ENCODE measurements at regions not wholly inside any gene's neighbourhood (a gene's known extent, or its start where the extent isn't known, plus 50 kb on each side); places are given as distances from the start of the nearest gene placed in this dataset.

DNA sequence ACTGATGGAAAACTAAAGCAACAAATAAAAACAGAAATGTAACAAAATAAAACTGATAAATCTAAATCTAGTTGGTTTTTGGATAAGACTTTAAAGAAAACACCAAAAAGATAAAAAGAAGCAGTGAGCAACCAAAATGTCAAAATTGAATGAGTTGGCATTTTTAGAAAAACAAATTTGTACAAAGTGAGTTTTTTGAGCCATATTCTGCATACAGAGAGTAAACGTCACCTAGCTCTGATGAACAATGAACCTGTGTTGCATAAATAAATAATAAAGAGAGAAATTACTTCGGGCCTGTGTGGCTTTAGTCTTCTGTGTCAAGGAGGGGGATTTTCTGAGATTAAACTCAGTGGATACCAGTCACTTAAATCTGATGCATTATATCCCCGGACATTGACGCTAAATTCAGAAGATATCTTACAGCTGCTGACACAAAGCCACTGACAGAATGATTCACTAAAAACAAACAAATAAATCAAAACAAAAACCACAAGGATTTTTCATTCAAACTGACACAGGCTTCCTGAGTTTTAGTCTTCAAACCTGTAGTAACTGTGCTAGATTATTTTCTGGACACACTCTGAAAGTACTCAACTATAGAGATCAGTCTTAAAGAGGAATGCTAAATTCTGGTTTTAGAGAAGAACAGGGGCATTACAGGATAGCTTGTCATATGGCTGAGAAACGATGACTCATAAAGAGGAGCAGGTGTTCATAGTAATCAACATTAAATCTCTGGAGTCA, 403.5 kb upstream of the ST8SIA4 start:
- Histone ChIP-seq H3K4me1 (ENCODE audit: control insufficient read depth, insufficient read depth, low read length) (no peaks in the 10 kb centered on the region), H3K9me3 (ENCODE audit: control insufficient read depth, insufficient read depth, low read depth, low read length) (no peaks in the 10 kb centered on the region), H3K4me3 (ENCODE audit: low read depth in 2 of 2, low read length in 2 of 2) (peak overlapping the region in 1 of 2 experiments; percentile 1; a peak in 1 of 4 replicates), H3K27ac (ENCODE audit: low read length) (no peak overlapping the region), H3K36me3 (ENCODE audit: control insufficient read depth, insufficient read depth, low read length) (no peaks in the 10 kb centered on the region), H3K27me3 (ENCODE audit: control insufficient read depth, insufficient read depth, low read length) (no peaks in the 10 kb centered on the region)
- CTCF ChIA-PET, result no interaction called here
- intact Hi-C loops (cut with micrococcal nuclease; ENCODE audit: unreplicated experiment) (no loop called here), in situ Hi-C loops (cut with HindIII; ENCODE audit: low pct_unique_long_range_greater_than_20kb, low sequenced_read_pairs) (no loop called here)
- POLR2A ChIA-PET, result no interaction called here
- peak; percentile 82 for DNase-seq (ENCODE audit: low read depth, low spot score)
- BruUV-seq (replicated peaks), result no TSS peak
- ATAC-seq, result peak; percentile 83
- TF ChIP-seq TCF7L2 (IDR thresholded peaks at IDR 0.05; ENCODE audit: low read depth, low read length) (no peak), SIN3A (IDR thresholded peaks at IDR 0.05; ENCODE audit: borderline replicate concordance, insufficient read depth, low read depth, low read length) (no peak)
- TF ChIP-seq, protein P1, sequence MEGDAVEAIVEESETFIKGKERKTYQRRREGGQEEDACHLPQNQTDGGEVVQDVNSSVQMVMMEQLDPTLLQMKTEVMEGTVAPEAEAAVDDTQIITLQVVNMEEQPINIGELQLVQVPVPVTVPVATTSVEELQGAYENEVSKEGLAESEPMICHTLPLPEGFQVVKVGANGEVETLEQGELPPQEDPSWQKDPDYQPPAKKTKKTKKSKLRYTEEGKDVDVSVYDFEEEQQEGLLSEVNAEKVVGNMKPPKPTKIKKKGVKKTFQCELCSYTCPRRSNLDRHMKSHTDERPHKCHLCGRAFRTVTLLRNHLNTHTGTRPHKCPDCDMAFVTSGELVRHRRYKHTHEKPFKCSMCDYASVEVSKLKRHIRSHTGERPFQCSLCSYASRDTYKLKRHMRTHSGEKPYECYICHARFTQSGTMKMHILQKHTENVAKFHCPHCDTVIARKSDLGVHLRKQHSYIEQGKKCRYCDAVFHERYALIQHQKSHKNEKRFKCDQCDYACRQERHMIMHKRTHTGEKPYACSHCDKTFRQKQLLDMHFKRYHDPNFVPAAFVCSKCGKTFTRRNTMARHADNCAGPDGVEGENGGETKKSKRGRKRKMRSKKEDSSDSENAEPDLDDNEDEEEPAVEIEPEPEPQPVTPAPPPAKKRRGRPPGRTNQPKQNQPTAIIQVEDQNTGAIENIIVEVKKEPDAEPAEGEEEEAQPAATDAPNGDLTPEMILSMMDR (IDR thresholded peaks at IDR 0.05), result no peak
- TF ChIP-seq, protein P2, sequence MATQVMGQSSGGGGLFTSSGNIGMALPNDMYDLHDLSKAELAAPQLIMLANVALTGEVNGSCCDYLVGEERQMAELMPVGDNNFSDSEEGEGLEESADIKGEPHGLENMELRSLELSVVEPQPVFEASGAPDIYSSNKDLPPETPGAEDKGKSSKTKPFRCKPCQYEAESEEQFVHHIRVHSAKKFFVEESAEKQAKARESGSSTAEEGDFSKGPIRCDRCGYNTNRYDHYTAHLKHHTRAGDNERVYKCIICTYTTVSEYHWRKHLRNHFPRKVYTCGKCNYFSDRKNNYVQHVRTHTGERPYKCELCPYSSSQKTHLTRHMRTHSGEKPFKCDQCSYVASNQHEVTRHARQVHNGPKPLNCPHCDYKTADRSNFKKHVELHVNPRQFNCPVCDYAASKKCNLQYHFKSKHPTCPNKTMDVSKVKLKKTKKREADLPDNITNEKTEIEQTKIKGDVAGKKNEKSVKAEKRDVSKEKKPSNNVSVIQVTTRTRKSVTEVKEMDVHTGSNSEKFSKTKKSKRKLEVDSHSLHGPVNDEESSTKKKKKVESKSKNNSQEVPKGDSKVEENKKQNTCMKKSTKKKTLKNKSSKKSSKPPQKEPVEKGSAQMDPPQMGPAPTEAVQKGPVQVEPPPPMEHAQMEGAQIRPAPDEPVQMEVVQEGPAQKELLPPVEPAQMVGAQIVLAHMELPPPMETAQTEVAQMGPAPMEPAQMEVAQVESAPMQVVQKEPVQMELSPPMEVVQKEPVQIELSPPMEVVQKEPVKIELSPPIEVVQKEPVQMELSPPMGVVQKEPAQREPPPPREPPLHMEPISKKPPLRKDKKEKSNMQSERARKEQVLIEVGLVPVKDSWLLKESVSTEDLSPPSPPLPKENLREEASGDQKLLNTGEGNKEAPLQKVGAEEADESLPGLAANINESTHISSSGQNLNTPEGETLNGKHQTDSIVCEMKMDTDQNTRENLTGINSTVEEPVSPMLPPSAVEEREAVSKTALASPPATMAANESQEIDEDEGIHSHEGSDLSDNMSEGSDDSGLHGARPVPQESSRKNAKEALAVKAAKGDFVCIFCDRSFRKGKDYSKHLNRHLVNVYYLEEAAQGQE (IDR thresholded peaks at IDR 0.05; ENCODE audit: insufficient read depth in 1 of 2, low read depth in 2 of 2, low read length in 1 of 2), result no peak

DNA sequence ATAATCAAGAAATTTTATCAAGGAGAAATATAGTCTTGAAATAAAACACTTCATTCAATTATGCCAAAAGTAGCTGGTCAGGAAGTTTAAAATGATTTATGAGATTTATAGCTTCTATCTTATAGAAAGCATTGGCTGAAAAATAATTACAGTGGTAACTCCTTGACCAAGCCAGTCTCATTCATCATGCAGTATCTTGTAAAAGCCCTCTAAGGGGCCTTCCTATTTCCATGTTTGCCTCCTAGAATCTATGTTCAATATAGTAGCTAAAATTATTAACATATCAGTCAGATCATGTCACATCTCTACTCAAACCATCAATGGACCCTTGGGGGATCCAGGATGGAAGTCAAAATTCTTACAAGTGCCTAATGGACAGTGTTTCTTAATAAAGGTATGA, 393.4 kb upstream of the ST8SIA4 start:
- ChIA-PET POLR2A (interaction anchor here (0.6 kb wide), 1 partner anchor 80 kb away, joined by 3 read pairs; no protein-coding TSS in a partner anchor), CTCF (no interaction called here)
- intact Hi-C loops (cut with micrococcal nuclease; ENCODE audit: unreplicated experiment), result no loop called here
- Histone ChIP-seq H3K4me3 (ENCODE audit: low read depth in 2 of 2, low read length in 2 of 2) (no peak overlapping the region), H3K27me3 (ENCODE audit: control insufficient read depth, insufficient read depth, low read length) (no peaks in the 10 kb centered on the region), H3K36me3 (ENCODE audit: control insufficient read depth, insufficient read depth, low read length) (no peaks in the 10 kb centered on the region), H3K27ac (ENCODE audit: low read length) (no peak overlapping the region), H3K4me1 (ENCODE audit: control insufficient read depth, insufficient read depth, low read length) (no peaks in the 10 kb centered on the region), H3K9me3 (ENCODE audit: control insufficient read depth, insufficient read depth, low read depth, low read length) (no peaks in the 10 kb centered on the region)
- ATAC-seq (no peak), DNase-seq (ENCODE audit: low read depth, low spot score) (no peak)
- in situ Hi-C loops (cut with HindIII; ENCODE audit: low pct_unique_long_range_greater_than_20kb, low sequenced_read_pairs), result no loop called here
- BruUV-seq (replicated peaks), result no TSS peak
- TF ChIP-seq SIN3A (IDR thresholded peaks at IDR 0.05; ENCODE audit: borderline replicate concordance, insufficient read depth, low read depth, low read length), result no peak
- no peak for TF ChIP-seq POLR2AphosphoS5 (IDR thresholded peaks at IDR 0.05; ENCODE audit: low read depth, low read length)

DNA sequence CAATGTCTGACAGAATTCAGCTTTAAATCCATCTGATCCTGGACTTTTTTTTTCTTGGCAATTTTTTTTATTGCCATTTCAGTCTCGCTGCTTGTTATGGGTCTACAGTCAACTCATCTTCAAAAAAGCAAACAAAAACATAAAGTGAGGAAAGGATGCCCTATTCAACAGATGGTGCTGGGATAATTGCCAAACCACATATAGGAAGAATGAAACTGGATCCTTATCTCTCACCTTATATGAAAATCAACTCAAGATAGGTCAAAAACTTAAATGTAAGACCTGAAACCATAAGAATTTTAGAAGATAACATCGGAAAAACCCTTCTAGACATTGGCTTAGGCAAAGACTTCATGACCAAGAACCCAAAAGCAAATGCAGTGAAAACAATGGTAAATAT, 389.1 kb upstream of the ST8SIA4 start:
- CTCF ChIA-PET, result no interaction called here

More for the DNA sequence above, 389.1 kb upstream of the ST8SIA4 start:
- no TSS peak for BruUV-seq (replicated peaks)
- TF ChIP-seq, protein P2 (IDR thresholded peaks at IDR 0.05; ENCODE audit: insufficient read depth in 1 of 2, low read depth in 2 of 2, low read length in 1 of 2), result no peak
- TF ChIP-seq POLR2AphosphoS5 (IDR thresholded peaks at IDR 0.05; ENCODE audit: low read depth, low read length) (no peak), TCF7L2 (IDR thresholded peaks at IDR 0.05; ENCODE audit: low read depth, low read length) (no peak), SIN3A (IDR thresholded peaks at IDR 0.05; ENCODE audit: borderline replicate concordance, insufficient read depth, low read depth, low read length) (no peak)
- TF ChIP-seq, protein P1 (IDR thresholded peaks at IDR 0.05), result no peak
- H3K4me1 ChIP-seq (ENCODE audit: control insufficient read depth, insufficient read depth, low read length), result no peaks in the 10 kb centered on the region
- no peak overlapping the region for H3K4me3 ChIP-seq (ENCODE audit: low read depth in 2 of 2, low read length in 2 of 2)
- intact Hi-C loops (cut with micrococcal nuclease; ENCODE audit: unreplicated experiment) (no loop called here), in situ Hi-C loops (cut with HindIII; ENCODE audit: low pct_unique_long_range_greater_than_20kb, low sequenced_read_pairs) (no loop called here)
- no peak overlapping the region for H3K27ac ChIP-seq (ENCODE audit: low read length)
- POLR2A ChIA-PET, result interaction anchor here (0.6 kb wide), 1 partner anchor 8 kb away, joined by 3 read pairs; no protein-coding TSS in a partner anchor
- no peaks in the 10 kb centered on the region for H3K36me3 ChIP-seq (ENCODE audit: control insufficient read depth, insufficient read depth, low read length)
- ATAC-seq (no peak), DNase-seq (ENCODE audit: low read depth, low spot score) (no peak)
- H3K27me3 ChIP-seq (ENCODE audit: control insufficient read depth, insufficient read depth, low read length), result no peaks in the 10 kb centered on the region
- no peaks in the 10 kb centered on the region for H3K9me3 ChIP-seq (ENCODE audit: control insufficient read depth, insufficient read depth, low read depth, low read length)
